ENCODE measurements at regions not wholly inside any gene's neighbourhood (a gene's known extent, or its start where the extent isn't known, plus 50 kb on each side); places are given as distances from the start of the nearest gene placed in this dataset.

DNA sequence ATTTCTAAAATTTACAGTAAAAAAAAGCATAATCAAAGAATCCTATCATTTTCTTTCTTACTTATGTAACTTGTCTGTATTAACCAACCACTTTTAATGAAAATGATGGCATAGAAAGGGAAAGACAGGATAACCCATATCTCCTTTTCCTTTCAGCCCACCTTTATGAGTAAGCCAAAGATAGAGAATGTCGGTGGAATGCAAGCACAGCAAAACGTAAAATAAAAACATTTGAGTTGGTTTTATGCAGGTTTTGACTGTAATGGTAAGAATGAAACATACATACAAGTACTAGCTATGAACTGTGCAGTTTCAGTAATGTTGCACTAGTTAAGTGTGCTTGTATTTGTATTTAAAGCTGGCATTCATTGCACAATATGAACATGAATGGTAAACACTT, 360.3 kb downstream of the FOXG1 start:
- DNase-seq: no peak

DNA sequence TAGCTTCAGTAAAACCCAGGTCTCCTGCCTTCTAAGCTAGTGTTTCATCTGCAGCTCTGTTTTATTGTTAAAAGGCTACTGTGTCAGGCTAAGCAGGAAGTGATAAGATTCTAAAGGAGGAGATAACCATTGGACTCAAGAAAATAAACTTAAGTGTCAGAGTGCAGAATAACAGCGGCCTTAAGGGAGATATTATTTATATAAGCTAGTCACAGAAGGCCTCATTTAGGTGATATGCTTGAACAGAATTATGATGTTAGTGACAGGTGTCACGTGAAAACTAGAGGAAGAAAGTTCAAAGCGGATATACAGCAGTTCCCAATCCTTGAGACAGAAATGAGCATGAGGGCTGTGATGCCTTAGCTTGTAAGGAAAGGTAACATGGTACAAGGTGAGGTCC, 373.4 kb downstream of the FOXG1 start:
- DNase-seq: no peak

DNA sequence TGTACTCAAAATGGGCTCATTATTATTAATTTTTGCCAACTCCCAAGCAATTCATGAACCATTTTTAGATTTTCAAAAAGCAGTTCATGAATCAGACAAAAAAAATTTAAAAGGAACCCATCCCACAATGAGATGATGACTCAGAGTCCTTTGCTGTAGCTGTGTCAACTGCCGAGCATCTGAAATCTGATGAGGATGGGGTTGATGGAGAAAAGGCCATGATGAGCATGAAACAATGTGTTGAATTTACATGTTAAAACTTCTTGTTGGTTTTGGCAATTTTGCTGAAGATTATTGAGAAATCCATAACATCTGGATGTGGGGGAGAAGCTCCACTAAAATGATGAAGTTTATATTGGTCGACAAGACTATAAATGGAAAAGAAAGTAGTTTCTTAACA, 378.0 kb downstream of the FOXG1 start:
- no peak for DNase-seq

DNA sequence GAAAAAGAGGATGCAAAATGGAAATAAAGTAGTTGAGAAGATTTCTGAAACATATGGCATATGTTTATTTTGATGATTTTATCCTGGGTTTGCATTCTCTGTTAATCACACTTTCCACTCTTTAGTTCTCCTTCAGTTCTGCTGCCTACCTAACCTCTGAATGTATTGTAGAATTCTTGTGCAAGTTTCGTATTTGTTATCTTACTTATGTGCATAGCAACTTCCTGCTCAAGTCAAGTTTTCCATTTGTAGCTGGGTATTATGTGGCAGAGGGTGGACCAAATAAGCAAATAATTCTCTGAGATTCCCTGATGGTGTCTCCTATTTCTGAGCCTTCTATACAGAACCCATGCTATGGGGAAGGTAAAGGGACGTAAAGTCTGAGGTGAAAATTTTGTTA, 381.6 kb downstream of the FOXG1 start:
- DNase-seq: no peak

DNA sequence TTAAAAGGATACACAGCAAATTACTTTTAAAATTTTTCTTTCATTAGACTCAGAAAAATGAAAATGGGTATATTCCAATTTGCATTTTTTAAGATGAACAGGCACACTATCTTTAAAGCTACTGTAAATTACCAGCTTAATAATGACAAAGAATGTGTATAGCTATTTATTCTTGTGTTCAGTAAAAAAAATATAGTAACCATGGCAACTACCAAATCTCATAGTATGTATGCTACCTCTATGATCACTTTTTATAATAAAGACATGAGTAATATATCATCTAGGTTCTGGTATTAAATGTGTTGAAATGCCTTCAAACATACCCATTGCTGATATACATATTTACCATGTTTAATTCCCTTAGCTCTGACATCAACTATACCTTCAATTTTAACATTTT, 383.2 kb downstream of the FOXG1 start:
- DNase-seq: no peak

DNA sequence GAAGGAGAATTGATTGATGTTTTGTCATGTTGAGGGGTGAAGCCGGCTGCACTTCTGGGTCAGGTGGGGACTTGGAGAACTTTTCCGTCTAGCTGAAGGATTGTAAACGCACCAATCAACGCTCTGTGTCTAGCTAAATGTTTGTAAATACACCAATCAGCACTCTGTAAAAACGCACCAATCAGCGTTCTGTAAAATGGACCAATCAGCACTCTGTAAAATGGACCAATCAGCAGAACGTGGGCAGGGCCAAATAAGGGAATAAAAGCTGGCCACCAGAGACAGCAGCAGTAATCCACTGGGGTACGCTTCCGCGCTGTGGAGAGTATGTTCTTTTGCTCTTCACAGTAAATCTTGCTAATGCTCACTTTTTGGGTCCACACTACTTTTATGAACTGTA, 384.1 kb downstream of the FOXG1 start:
- no peak for DNase-seq

DNA sequence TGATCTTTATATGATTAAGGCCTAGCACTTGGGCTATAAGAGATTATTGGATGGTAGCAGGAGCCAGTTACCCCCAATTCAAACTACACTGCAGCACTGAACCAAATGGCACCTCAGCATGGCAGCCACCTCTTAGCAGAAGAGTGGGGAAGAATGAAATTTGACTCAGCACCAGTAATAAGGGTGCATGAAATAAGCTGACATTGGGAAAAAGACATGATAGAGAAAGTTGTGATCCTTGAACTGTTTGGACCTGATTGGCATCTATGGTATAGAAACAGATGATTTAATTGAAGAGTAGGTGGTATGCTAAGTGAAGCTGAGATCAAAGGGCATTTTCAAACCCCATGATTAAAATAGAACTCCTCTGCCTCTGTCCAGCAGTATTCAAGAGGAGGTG, 389.5 kb downstream of the FOXG1 start:
- DNase-seq: no peak

DNA sequence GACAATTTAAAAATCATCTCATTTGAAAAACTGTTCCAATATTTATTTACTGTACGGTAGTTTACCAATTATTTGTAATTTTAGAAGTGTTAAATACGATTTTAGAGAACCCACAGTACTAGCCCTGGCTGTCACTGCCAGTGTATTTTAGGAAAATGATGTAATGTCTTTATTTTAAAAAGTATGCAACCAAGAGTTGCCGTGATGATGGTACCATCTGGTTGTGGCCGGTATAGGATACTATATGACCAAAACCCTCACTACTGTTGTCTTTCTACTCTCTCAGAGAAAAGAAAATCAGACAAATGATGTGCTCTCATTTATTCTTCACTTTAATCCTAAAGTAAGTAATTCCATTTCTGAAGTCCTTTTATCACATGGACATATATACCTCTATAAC, 395.0 kb downstream of the FOXG1 start:
- no peak for DNase-seq

DNA sequence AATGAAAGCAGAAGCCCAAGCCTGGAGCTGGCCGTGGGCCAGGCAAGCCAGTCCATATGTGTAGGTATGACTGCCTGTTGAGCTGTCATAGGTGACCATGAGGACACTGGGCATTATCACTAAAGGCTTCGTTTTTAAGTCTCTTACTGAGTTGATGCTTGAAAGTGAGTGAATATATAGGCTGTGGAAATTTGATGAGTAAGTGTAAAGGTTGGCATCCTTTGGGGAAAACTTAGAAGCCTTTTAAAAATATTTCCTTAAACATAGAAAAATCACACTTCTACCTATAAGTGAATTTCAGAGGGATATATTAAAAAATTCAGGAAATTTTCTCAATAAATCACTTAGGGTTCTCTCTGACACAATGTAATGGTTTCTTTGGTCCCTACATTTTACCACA, 396.5 kb downstream of the FOXG1 start:
- DNase-seq: no peak

DNA sequence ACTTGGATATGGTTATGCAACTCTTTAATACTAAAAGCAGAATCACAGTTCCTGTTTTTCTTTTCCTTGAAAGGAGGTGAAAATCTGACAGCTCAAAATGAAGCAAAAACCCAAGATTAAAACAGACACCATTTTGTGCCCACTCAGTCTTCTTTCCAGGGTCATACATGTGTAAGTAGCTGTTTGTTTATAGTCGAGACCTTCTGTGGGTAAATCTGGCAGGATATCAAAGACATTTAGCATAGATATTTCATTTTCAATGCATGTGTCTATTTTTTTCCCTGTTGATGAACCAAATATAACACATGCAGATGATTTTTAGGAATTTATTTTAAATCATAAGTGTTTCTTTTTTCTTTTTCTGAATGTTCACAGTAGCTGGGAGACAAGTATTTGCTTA, 398.8 kb downstream of the FOXG1 start:
- no peak for DNase-seq

DNA sequence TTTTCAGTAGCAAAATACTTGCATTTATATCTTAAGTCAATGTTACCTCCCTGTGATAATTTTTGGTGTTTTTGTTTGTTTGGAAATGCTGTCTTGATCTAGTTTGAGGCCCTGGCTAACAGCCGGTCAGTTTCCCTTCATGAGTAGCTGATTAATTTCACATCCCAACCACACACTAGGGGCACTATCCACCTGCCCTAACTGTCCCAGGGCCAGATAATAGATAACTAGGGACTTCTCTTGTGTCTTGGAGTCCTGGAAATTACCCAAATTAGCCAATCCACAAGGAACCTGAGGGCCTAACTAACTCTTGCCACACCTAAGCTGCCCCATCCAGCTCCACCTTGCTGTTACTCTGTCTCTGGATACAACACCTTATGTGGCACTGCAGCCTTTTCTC, 399.9 kb downstream of the FOXG1 start:
- no peak for DNase-seq

DNA sequence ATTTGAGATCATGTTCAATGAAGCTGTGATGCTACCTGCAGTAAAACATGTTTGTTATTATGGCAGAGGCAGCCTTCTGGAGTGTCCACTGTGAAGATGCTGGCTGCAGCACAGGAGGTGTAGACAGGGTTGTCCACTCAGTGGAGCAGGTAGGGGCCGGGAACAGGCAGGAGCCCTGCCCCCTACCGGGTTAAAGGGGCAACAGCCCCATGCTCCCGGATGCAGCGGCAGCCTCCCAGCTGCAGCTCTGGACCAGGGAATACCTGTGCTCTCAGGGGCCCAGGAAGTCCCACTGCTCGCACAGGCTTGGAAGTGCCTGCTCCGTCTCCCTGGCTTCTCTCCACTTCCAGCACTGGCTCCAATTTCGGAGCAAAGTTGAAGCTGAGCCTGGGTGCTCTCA, 401.6 kb downstream of the FOXG1 start:
- DNase-seq: no peak

DNA sequence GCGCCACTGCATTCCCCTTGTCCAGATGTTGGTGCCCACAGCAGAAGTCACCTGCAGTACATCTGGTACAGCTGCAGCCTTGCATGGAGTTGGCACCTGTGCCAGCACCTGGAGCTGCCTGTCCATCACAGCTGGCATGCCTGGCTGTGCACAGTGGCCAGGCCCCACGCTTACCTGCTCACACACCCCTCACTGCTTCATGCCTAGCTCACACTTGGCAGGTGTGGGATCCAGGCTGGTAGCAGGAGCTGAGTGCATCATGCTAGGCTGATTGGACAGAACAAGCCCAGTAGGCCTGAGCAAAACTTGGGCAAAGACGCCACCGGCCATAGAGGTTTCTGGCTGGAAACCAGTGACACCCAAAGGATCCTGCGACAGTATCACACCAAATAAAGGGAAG, 402.8 kb downstream of the FOXG1 start:
- DNase-seq: no peak

DNA sequence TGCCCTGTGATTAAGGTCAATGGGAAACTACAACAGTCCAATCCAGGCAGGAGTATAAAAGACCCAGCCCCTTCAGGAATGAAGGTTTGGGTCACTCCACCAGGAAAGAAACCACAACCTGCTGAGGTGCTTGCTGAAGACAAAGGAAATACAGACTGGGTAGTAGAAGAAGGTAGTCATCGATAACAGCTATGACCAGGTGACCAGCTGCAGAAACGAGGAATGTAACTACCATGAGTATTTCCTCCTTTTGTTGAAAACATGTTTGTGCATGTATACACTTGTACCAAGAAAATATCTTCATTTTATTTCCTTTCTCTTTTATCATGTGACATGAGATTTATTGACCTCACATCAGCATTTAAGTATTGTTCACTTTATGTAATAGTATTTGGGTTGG, 409.1 kb downstream of the FOXG1 start:
- DNase-seq: no peak

DNA sequence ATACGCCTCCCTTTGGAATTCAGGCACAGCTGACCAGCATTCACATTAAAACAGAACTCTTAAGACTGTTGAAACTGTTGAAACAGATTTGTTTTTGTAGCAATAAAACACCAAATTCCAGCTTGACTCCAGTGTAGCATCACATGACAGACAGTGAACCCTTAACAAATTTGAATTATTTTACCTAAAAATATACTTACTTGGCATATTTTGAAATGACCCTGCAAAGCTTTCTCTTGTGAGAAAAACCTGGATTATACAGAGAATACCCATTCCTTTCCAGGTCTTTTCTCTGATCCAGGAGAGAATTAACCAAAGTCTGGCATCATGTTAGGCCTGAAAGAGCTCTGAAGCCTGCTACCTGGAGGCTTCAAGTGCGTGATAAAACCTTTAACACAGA, 410.3 kb downstream of the FOXG1 start:
- DNase-seq: no peak

DNA sequence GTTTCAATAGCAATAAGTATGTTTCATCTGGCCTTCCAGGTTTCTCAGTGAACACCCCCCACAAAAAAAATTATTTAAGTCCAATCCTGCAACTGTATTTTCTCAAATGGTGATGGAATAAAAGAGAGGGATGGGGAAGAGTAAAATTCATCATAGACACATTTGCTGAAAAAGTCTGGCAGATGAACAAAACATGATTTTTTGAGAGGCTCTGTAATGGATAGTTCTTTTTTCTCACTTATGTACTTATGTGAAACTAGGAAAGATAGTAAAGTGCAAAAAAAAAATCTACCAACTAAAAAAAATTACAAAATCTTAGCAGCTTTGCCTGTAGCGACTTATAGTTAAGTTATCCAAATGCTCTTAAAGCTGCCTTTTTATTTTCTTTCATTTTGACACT, 412.4 kb downstream of the FOXG1 start:
- DNase-seq: no peak

DNA sequence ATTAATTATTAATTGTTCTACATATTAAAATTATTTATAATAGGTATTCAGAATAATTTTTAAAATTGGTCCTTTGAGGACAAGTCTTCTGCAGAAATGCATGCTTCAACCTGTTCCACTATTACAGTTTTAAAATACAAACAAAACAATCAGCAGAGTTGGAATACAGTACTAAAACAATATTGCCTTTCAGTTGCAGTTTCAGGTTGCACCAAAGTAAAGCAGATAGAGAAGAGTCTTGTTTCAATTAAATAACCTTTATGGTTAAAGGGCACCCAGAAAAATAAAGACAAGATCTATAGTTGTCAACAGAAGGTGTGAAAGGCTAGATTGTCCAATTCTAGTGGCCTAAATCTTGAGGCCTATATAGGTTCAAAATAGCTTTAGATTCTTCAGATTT, 424.5 kb downstream of the FOXG1 start:
- DNase-seq: no peak

DNA sequence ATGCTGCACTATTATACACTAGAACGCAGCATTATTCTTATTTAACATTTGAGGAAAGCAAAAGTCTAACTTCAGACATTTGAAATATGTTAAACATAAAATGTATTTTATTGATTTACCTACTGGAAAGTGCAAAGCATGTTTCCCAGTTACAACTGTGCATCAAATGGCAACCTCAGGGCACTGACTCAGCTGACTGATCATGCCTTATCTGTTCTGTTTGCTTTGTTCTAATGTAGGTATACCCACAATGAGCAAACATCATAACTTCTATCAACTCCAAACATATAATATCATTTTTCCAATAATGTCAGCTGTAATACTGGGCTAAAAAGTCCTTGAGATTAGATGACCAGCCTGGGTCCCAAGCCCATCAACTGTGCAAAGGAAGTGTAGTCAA, 431.0 kb downstream of the FOXG1 start:
- no peak for DNase-seq

DNA sequence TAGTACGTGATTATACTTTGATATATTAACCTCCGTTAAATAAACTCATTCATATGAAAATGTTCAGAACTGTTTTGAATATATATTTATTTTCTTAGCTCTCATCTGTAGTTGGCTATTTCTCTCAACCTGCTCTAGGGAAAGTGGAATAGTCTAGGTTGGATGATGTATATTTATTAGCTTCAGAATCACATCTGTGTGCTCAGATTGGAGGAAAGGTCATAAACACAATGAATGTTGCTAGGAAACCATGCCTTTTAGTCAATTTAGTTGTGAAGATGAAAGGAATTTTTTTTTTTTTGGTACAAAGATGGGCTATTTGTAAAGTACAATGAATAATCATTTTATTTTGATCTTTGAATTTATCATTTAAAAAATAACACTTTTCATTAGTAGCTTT, 439.1 kb downstream of the FOXG1 start:
- no peak for DNase-seq

DNA sequence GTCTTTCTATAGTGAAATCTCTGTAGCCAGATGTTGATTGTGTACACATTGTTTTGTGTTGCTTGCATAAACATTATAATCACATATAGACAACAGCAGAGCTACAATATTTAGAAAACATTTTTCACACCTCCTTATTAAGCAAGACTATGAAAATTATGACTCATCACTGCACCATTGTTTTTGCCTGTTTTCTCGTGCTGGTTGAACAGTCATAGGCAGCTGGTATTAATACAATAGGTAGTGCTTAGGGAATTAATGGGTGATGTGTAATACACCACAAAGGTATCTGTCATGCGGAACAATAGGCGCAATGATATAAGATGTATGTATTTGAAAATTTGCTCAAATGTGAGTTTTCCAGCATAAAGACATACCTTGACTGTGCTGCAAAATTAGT, 449.3 kb downstream of the FOXG1 start:
- no peak for DNase-seq

DNA sequence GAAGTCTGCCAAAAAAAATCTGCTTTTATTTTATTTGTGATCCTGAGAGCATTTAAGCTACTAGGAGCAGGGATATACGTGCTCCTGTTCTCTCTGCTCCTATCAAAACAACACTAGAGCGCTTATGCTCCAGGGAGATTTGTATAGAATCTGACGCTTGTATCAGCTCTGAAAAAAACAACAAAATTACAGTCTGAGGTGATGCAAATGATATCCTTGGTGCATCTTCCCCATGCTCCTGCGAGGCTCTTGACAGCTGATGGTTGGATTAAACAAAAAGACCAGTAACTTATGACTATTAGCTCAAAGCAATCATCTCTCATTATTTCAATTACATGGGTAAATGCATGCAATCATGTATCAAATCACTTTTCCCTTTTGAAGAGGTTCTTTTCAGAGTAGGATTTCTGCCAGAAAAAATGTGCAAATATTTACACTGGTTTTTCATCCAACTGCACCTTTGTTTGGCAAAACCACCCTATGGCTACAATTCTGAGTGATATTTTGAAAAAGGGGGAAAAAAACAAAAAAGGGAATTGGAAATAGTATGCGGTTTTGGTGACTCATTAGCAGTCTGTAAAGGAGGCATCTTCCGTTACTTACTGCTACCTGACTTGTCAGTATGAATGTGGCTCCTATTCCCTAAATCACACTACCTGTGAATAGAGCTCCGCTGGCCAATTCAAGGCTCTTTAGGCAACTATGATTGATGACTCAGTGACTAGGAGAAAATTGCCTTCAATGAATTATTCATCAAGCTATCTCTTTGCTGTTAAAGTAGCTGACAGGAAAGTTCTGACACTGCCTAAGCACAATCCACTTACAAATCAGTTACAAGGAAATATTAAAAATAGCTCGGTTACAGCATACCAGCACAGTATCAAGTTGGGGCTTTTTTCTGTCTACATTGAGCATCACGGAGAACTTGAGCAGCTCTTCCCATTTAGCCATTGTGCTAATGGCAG, 450.0 kb downstream of the FOXG1 start:
- DNase-seq: no peak

DNA sequence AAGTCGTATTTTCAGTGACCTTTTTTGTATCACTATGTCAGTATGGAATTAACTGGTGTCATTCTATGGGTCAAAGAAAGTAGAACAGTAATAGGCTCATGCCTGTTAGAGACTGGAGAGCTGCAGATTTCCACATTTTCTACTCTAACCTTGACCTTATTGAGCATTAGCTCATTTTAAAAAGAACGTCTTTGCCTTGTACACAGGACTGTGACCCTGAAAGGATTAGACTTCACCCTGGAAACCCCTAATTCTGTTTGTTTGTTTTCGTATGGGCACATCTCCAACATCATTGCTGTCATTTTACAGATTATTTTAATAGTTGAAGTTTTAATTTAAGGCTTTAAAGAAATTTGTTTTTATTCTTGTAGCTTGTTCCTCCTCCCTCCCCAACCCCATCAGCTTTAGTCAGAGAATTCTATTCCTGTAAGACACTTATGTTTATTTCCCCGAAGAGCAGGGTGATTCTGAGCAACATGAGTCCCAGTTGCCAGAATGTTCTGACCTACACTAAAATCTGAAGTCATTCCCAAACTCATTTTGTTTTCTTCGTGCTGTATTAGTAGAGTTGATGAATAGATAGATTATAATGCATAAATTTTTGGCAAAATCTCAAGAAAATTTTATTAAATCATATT, 451.3 kb downstream of the FOXG1 start:
- DNase-seq: no peak

DNA sequence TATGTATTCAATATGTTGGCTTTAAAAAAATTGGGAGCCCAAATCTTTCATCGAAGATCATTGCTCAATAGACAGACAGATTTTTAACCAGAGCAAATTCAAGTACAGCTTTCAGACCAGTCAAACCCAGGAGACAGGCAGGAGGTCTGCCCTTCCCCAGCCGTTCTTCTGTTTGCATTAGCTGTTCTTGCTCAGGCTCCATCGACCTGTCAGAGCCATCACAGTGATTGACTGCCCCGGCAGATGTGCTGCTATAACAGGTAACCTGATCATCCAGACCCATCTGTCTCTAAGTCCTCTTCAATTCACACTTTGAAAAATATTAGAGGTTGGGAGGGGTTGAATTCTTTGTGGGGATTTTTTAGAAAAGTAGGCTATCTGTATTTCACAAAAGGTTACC, 453.5 kb downstream of the FOXG1 start:
- DNase-seq: no peak

DNA sequence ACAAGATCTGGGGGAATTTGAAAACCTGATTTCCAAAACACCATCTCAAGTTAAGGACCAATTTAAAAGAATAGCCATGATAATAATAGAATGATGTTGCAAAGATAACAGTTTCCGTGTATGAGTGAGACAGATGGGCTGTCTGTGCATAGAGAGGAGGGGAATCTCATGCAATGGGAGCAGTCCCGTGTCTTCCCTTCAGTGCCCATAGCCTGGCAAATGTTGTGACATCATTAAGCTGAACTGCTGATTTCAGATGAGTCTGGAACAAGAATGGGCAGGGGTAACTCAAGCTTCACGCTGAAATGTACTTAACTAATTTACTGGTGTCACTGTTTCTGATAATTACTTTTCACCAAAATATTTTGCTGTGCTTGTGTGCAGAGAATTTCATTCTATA, 454.0 kb downstream of the FOXG1 start:
- DNase-seq: no peak

DNA sequence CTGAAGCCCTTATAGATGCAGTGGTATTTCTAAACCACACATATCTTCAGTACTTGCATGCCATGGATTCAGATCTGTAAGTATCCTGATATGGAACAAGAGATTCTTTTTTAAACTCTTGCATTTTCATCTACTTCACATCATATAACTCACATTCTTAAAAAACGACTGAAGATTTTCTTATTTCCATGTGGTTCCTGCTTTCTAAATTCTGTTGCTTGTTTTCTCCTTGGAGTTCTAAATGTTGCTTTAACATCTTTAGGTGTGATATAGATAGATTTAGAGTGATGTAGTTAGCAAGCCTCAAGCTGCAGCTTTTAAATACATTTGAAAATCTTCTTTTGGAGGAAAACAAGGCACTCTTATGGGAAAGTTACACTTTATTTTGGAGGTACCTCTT, 455.4 kb downstream of the FOXG1 start:
- no peak for DNase-seq
